Superior temporal gyrus (tissue), 1 donor: ENCODE measurements at regions not wholly inside any gene's neighbourhood (a gene's known extent, or its start where the extent isn't known, plus 50 kb on each side); places are given as distances from the start of the nearest gene placed in this dataset.

ENCODE experiments used
- DNase-seq: peaks from one replicate; pipeline ENCODE4 v3.0.0-alpha.2; 2016; ENCODE audit errors: extremely low spot score

- DNase-seq: no peak
Observed at GRCh38 chr2:19548116-19548515, 189.7 kb upstream of the OSR1 start.

- DNase-seq: no peak
Observed at GRCh38 chr2:19547321-19547720, 188.9 kb upstream of the OSR1 start.

GRCh38 chr2:19545507-19545906 lies 187.1 kb upstream of the OSR1 start:
- DNase-seq: no peak

GRCh38 chr2:19543663-19544383 lies 185.4 kb upstream of the OSR1 start:
- DNase-seq: no peak

- no peak for DNase-seq
Observed at GRCh38 chr2:19542796-19543662, 184.6 kb upstream of the OSR1 start.

GRCh38 chr2:19541884-19542283 lies 183.5 kb upstream of the OSR1 start:
- DNase-seq: no peak

- DNase-seq: no peak
Observed at GRCh38 chr2:19540739-19541525, 182.5 kb upstream of the OSR1 start.

- DNase-seq: no peak
Observed at GRCh38 chr2:19538411-19538963, 180.1 kb upstream of the OSR1 start.

GRCh38 chr2:19536136-19536535 lies 177.7 kb upstream of the OSR1 start:
- DNase-seq: no peak

GRCh38 chr2:19532547-19533196 lies 174.2 kb upstream of the OSR1 start:
- no peak for DNase-seq

- DNase-seq: no peak
Observed at GRCh38 chr2:19529677-19530076, 171.3 kb upstream of the OSR1 start.

GRCh38 chr2:19527771-19528170 lies 169.3 kb upstream of the OSR1 start:
- DNase-seq: no peak

GRCh38 chr2:19525313-19525712 lies 166.9 kb upstream of the OSR1 start:
- DNase-seq: no peak

- no peak for DNase-seq
Observed at GRCh38 chr2:19519045-19519444, 160.6 kb upstream of the OSR1 start.

- no peak for DNase-seq
Observed at GRCh38 chr2:19507137-19507536, 148.7 kb upstream of the OSR1 start.

- DNase-seq: no peak
Observed at GRCh38 chr2:19505199-19506136, 147.0 kb upstream of the OSR1 start.

GRCh38 chr2:19504400-19505198 lies 146.2 kb upstream of the OSR1 start:
- no peak for DNase-seq

GRCh38 chr2:19503915-19504314 lies 145.5 kb upstream of the OSR1 start:
- no peak for DNase-seq

- DNase-seq: no peak
Observed at GRCh38 chr2:19503406-19503805, 145.0 kb upstream of the OSR1 start.

GRCh38 chr2:19500126-19500525 lies 141.7 kb upstream of the OSR1 start:
- no peak for DNase-seq
